ENCODE measurements at regions not wholly inside any gene's neighbourhood (a gene's known extent, or its start where the extent isn't known, plus 50 kb on each side); places are given as distances from the start of the nearest gene placed in this dataset.

GRCh38 chr4:162458051-162458450 is 294.3 kb upstream of the FSTL5 start:
- DNase-seq, result no peak

GRCh38 chr4:162457071-162457865 is 293.5 kb upstream of the FSTL5 start:
- DNase-seq, result no peak

GRCh38 chr4:162456106-162456505 is 292.3 kb upstream of the FSTL5 start:
- DNase-seq, result no peak

GRCh38 chr4:162450531-162451035 is 286.8 kb upstream of the FSTL5 start:
- no peak for DNase-seq

GRCh38 chr4:162443510-162443909 is 279.7 kb upstream of the FSTL5 start:
- DNase-seq, result no peak

GRCh38 chr4:162442128-162442527 is 278.3 kb upstream of the FSTL5 start:
- DNase-seq, result no peak

GRCh38 chr4:162422312-162422711 is 258.5 kb upstream of the FSTL5 start:
- DNase-seq, result no peak

- DNase-seq, result no peak
Observed at GRCh38 chr4:162410854-162411253, 247.1 kb upstream of the FSTL5 start.

GRCh38 chr4:162409048-162409447 is 245.2 kb upstream of the FSTL5 start:
- DNase-seq, result no peak

GRCh38 chr4:162408309-162408708 is 244.5 kb upstream of the FSTL5 start:
- no peak for DNase-seq

- no peak for DNase-seq
Observed at GRCh38 chr4:162406637-162407365, 243.0 kb upstream of the FSTL5 start.

GRCh38 chr4:162403932-162404331 is 240.1 kb upstream of the FSTL5 start:
- no peak for DNase-seq

GRCh38 chr4:162403419-162403818 is 239.6 kb upstream of the FSTL5 start:
- no peak for DNase-seq

- DNase-seq, result no peak
Observed at GRCh38 chr4:162401021-162401420, 237.2 kb upstream of the FSTL5 start.

GRCh38 chr4:162392946-162393345 is 229.1 kb upstream of the FSTL5 start:
- DNase-seq, result no peak

- DNase-seq, result no peak
Observed at GRCh38 chr4:162366146-162366545, 202.3 kb upstream of the FSTL5 start.

- no peak for DNase-seq
Observed at GRCh38 chr4:162364651-162365050, 200.9 kb upstream of the FSTL5 start.

- no peak for DNase-seq
Observed at GRCh38 chr4:162360369-162361149, 196.8 kb upstream of the FSTL5 start.

- peak; percentile 31 for DNase-seq
Observed at GRCh38 chr4:162356181-162356580, 192.4 kb upstream of the FSTL5 start.

GRCh38 chr4:162352580-162353107 is 188.8 kb upstream of the FSTL5 start:
- DNase-seq, result no peak

- DNase-seq, result no peak
Observed at GRCh38 chr4:162350331-162350730, 186.5 kb upstream of the FSTL5 start.

- peak; percentile 3 for DNase-seq
Observed at GRCh38 chr4:162349395-162349794, 185.6 kb upstream of the FSTL5 start.

GRCh38 chr4:162347842-162348213 is 184.0 kb upstream of the FSTL5 start:
- DNase-seq, result no peak
